ENCODE measurements at regions not wholly inside any gene's neighbourhood (a gene's known extent, or its start where the extent isn't known, plus 50 kb on each side); places are given as distances from the start of the nearest gene placed in this dataset.

DNA sequence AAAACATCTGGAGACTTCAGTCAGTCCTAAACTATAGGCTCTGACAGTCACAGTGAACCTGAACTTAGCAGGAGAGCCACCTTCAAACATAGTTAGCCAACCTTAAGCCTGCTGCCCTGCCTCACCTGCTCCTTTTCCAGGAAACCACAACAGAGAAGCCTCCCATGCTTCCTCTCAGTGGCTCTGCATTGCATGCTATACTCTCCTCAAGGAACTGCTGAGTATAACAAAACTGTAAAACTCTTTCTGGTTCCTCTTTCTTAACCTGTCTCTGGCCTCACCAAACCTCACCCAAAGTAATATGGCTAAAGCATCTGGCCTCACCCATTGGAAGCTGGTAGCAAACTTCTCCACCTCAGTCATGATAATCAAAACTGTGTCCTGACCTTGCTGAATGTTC lies 122.1 kb downstream of the ANKRD50 start:
- no peak for DNase-seq

DNA sequence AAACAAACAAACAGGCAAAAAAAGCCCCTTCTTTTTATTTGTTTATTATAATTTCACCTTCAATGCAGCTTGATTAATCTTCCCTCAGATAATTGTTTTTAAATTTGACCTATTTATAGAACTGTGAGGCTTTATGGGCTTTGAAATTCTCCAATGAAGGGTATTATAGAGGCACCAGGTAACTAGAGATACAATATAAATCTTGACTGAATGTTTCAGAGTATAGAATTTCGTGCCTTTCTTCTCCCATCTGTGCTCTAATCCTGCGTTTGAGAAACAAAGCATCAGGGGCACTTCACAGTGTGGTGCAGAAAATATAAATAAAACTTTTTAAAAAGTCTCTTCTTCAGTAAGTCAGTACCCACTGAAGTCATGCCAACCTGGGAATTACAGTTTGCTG lies 120.9 kb downstream of the ANKRD50 start:
- peak; percentile 24 for DNase-seq

- no peak for DNase-seq
Measured at GRCh38 chr4:124593494-124593893, 119.0 kb downstream of the ANKRD50 start.

DNA sequence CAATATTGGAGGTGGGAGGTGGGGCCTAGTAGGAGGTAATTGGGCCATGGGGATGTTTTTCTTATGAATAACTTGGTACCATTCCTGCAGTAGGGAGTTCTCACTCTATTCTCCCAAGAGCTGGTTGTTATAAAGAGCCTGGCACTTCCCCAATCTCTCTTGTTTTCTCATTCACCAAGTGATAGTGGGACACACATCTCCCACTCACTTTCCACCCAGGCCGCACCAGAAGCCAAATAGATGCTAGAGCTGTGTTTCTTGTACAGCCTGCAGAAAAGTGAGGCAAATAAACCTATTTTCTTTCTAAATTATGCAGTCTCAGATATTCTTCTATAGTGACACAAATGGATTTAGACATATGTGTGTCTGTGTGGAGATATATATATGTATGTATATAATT lies 117.6 kb downstream of the ANKRD50 start:
- no peak for DNase-seq

GRCh38 chr4:124596816-124597215 lies 115.7 kb downstream of the ANKRD50 start:
- no peak for DNase-seq

- DNase-seq = no peak
Measured at GRCh38 chr4:124610211-124610610, 102.3 kb downstream of the ANKRD50 start.
